HG02763 (cell line): ENCODE measurements at regions not wholly inside any gene's neighbourhood (a gene's known extent, or its start where the extent isn't known, plus 50 kb on each side); places are given as distances from the start of the nearest gene placed in this dataset.
"Not testable (repeated sequence)": the region's sequence is repeated elsewhere in the genome, so short reads cannot be mapped to it uniquely, and the experiment has no call there.

Experiments
- ATAC-seq: cut with Tn5 transposase; IDR thresholded peaks from one replicate; pipeline ENCODE4 v1.9.1; 2021; ENCODE audit warnings: mild to moderate bottlenecking, moderate library complexity; ENCODE audit not compliant: unreplicated experiment

DNA sequence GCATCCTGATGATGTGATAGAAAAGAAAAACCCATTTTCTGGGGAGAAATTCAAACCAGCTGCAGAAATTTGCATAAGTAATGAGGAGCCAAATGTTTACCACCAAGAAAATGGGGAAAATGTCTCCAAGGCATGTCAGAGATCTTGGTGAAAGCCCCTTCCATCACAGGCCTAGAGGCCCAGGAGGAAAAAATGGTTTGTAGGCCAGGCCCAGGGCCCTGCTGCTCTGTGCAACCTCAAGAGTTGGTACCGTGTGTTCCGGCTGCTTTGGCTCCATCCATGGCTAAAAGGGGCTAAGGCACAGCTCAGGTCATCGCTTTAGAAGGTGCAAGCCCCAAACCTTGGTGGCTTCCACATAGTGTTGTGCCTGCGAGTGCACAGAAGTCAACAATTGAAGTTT, 543.1 kb downstream of the ZNF608 start:
- no peak for ATAC-seq

DNA sequence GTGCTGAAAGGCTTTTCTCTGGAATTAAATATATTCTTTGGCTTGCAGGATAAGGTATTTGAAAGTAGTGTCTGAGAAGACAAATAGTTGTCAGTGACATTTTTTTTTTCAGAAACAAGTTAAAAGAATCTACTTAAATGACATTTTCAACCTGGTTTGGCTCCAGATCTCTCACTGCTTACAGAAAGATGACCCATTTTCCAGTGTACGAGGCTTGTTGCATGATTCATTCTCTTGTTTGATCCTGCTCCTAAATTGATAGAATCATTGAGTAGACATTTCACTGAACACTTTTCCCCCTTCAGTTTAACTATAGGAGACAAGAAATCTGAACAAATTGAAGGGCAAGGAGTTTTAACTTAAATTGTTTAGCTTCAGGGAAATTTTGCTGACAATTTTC, 546.1 kb downstream of the ZNF608 start:
- ATAC-seq, result no peak

- no peak for ATAC-seq
These were observed 546.5 kb downstream of the ZNF608 start for GRCh38 chr5:124199893-124200292.

DNA sequence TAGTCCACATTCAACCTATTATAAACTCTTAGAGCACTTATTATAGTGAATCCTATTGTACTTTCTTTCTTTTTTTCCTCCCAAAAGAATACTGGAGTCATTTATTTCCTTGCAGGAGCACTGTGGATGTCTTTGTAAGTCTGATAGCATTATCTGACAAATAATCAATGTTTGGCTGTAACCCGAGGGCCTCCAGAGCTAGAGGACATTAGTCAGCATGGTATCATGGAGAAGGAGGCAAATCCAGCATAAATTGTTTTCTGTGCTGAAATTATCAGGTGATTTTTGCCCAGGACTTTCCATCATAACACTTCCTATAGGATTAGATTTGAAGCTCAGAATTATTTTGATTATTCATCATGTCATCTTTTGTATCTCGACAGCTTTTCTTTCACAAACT, 551.0 kb downstream of the ZNF608 start:
- no peak for ATAC-seq

DNA sequence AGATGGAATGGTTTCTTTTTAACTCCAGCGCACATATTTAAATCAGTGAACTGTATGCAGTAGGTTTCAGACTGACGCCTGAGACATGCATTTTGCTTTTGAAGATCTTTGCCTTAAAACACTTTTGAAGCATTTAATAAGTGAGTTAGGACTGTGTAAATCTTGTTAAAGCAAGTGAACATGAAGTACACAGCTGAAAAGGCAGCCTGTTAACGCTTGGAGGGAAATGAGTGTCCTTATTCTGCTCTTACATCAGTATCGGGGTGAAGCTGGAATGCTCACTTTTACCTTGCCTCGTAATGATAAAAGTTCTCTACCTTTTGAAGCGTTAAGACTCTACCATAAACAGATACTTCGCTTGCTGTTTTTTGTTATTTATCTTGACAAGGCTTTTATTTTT, 552.2 kb downstream of the ZNF608 start:
- ATAC-seq, result no peak

- no peak for ATAC-seq
These were observed 553.1 kb downstream of the ZNF608 start for GRCh38 chr5:124193371-124193789.

GRCh38 chr5:124192716-124193115, 553.7 kb downstream of the ZNF608 start:
- no peak for ATAC-seq

- ATAC-seq, result no peak
These were observed 560.7 kb downstream of the ZNF608 start for GRCh38 chr5:124185716-124186115.

DNA sequence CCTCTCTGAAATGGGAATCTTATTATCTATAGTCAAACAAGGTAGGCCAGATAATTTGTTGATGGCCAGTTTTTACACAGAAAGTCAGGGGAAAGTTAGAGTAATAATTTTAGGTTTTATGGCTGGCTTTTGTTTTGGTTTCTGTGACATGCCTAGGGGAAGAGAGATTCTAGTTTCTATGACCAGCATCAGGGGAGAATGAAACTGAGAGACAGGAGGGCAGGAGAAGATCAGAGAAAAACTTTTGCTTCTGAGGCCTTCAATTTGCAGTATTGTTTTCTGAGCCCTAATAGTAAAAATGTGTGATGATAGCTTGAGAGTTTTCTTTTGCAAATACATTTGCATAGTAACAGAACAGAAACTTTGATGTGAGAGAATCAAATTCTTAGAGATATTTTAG, 564.3 kb downstream of the ZNF608 start:
- ATAC-seq, result no peak

DNA sequence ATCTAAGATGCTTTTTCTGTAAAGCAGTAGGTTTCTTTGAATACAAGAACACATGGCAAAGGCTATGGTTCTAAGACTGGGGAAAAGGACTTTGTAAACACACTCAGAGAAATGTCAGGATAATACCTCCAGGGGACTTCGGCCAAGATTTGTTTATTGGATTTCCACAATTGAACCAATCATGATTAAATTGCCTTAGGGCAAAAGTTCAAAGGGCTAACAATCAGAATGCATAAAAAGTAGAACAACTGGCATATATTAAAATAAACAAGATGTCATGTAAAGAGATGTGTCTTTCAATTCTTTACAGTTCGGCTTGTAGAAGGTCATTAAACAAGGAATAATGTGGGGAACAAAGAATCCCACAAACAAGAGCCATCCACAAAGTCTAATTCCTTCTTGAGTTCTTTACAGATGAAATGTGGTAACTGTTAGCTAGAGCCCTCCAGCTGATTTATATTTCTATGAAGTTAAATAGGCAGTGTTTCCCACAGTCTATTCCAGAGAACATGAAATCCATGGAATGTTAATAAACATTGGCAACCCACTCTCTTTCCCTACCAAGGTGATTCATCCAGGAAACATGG, 565.5 kb downstream of the ZNF608 start:
- no peak for ATAC-seq

- no peak for ATAC-seq
These were observed 566.1 kb downstream of the ZNF608 start for GRCh38 chr5:124180299-124180874.

DNA sequence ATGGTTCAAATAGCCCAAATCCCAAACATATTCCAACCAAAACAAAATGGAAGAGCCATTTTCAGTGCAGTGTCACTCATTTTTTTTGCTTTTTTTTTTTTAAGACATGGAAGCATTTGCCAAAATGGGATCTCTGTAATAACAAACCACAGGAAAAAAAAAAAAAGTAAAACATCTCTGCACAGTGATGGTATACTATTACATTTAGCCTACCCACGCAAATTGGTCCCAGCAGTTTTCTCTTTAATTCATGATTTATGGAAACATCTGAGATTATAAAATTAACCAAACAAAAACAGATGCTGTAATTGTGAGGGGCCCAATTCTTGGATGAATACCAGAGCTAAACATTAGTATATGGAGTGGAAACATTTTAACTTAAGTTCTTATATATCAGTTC, 566.6 kb downstream of the ZNF608 start:
- ATAC-seq, result no peak

GRCh38 chr5:124178050-124178449, 568.4 kb downstream of the ZNF608 start:
- no peak for ATAC-seq

- ATAC-seq, result no peak
These were observed 569.7 kb downstream of the ZNF608 start for GRCh38 chr5:124176692-124177091.

GRCh38 chr5:124173386-124173785, 573.1 kb downstream of the ZNF608 start:
- ATAC-seq, result no peak

GRCh38 chr5:124172389-124173003, 573.9 kb downstream of the ZNF608 start:
- ATAC-seq, result no peak

GRCh38 chr5:124168093-124168492, 578.3 kb downstream of the ZNF608 start:
- not testable (repeated sequence) for ATAC-seq

GRCh38 chr5:124162767-124163532, 583.5 kb downstream of the ZNF608 start:
- no peak for ATAC-seq

- ATAC-seq, result no peak
These were observed 585.2 kb downstream of the ZNF608 start for GRCh38 chr5:124161266-124161665.

DNA sequence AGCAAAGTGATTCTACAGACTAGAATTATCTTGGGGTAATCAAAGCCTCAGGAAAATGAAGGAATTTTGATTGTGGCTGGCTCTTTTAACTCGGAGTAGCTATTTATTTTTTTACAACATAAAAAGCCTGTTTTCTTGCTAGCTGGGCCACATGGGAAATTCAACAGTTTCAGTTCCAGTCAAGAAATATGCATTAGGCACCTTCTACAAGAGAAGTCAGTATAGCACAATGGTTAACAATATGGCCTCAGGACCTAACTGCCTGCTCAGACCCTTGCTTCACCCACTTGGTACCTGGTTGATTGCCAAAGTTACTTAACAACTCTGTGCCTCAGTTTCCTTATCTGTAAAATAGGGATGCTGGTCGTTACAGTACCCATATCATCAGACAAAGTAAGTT, 586.2 kb downstream of the ZNF608 start:
- ATAC-seq, result no peak

- no peak for ATAC-seq
These were observed 589.1 kb downstream of the ZNF608 start for GRCh38 chr5:124157320-124157719.

GRCh38 chr5:124156415-124156996, 589.9 kb downstream of the ZNF608 start:
- ATAC-seq, result no peak
